Body of pancreas (tissue), 4 donors: ENCODE measurements at regions not wholly inside any gene's neighbourhood (a gene's known extent, or its start where the extent isn't known, plus 50 kb on each side); places are given as distances from the start of the nearest gene placed in this dataset.

Experiments used
- ATAC-seq: fragments of 150-250 bp; one replicate; pipeline ENCODE4 v1.9.1; 2016
- DNase-seq, 4 donors: peaks; one replicate each; pipeline ENCODE4 v3.0.0-alpha.2; 2019
- H3K27ac ChIP-seq, 4 donors: fragments of 200-600 bp; sonication (generic); 1 replicate in 3 of 4; 2 replicates in 1 of 4; pipeline versions ENCODE4 v1.5.1 to v1.6.1; 2016 to 2019; ENCODE audit warnings: mild to moderate bottlenecking in 1 of 4, mixed read lengths in 1 of 4, moderate library complexity in 1 of 4
- H3K27me3 ChIP-seq, 2 donors: fragments of 200-600 bp; sonication (generic); one replicate each; pipeline ENCODE4 v1.6.0; 2016; ENCODE audit warnings: mild to moderate bottlenecking in 1 of 2
- H3K36me3 ChIP-seq, 2 donors: fragments of 200-600 bp; sonication (generic); replicated peaks in 1 of 2; 2 replicates each; pipeline ENCODE4 v1.5.1; 2016; ENCODE audit warnings: low read depth in 2 of 2; ENCODE audit not compliant: insufficient read depth in 1 of 2
- H3K4me1 ChIP-seq: fragments of 200-600 bp; sonication (generic); one replicate; pipeline ENCODE4 v1.6.0; 2016
- H3K4me3 ChIP-seq, 2 donors: fragments of 200-600 bp; sonication (generic); 1 replicate in 1 of 2; 2 replicates in 1 of 2; pipeline ENCODE4 v1.5.1; 2016 to 2019
- H3K9me3 ChIP-seq, 3 donors: fragments of 200-600 bp; sonication (generic); 1 replicate in 2 of 3; 2 replicates in 1 of 3; pipeline ENCODE4 v1.5.1; 2016
- POLR2A ChIP-seq, 3 donors: fragments of 450-650 bp; IDR thresholded peaks; one replicate each; pipeline ENCODE4 v1.6.1; 2016; ENCODE audit warnings: antibody characterized with exemption in 3 of 3, mild to moderate bottlenecking in 2 of 3
- WGBS, 2 donors: methylation state at CpG; one replicate each; pipeline ENCODE4 v1.1.5; 2017; 5-methylcytosine and 5-hydroxymethylcytosine counted together
- intact Hi-C: fragments of 100-400 bp; cut with DNase I; formaldehyde crosslinking; loops from one replicate; pipeline ENCODE4 v1.15.1; 2023
- TF ChIP-seq, protein P1 (sequence below), 7 experiments: fragments of 450-650 bp in 4 of 7; fragments of 200-600 bp in 3 of 7; sonication (generic) in 3 of 7; IDR thresholded peaks; one replicate each; pipeline ENCODE4 v1.5.1; 2016 to 2019; ENCODE audit warnings: antibody characterized with exemption in 7 of 7

DNA sequence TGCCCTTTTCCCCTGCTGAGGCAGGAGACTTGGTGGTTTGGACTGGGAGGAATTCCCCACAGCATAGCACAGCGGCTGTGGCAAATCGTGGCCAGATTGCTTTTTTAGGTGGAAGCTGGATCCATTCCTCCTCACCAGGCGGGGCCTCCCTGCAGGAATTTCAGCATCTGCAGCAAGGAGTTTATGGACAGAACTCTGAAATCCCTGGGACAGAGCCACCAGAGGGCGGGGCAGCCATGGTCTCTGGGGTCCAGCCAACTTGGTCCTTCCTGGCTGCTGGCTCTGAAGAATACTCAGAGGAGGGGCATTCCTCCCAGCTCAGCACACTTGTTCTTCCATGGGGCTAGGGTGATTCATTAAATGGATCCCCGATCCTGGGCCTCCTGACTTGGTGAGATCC, 794.3 kb downstream of the SH3BGRL start:
- no peak for ATAC-seq
- Histone ChIP-seq H3K4me3 (no peak overlapping the region), H3K27me3 (no peaks in the 10 kb centered on the region), H3K9me3 (no peaks in the 10 kb centered on the region), H3K4me1 (no peaks in the 10 kb centered on the region), H3K27ac (no peak overlapping the region), H3K36me3 (no peaks in the 10 kb centered on the region)
- TF ChIP-seq, protein P1, sequence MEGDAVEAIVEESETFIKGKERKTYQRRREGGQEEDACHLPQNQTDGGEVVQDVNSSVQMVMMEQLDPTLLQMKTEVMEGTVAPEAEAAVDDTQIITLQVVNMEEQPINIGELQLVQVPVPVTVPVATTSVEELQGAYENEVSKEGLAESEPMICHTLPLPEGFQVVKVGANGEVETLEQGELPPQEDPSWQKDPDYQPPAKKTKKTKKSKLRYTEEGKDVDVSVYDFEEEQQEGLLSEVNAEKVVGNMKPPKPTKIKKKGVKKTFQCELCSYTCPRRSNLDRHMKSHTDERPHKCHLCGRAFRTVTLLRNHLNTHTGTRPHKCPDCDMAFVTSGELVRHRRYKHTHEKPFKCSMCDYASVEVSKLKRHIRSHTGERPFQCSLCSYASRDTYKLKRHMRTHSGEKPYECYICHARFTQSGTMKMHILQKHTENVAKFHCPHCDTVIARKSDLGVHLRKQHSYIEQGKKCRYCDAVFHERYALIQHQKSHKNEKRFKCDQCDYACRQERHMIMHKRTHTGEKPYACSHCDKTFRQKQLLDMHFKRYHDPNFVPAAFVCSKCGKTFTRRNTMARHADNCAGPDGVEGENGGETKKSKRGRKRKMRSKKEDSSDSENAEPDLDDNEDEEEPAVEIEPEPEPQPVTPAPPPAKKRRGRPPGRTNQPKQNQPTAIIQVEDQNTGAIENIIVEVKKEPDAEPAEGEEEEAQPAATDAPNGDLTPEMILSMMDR (IDR thresholded peaks at IDR 0.05), result no peak
- no peak for TF ChIP-seq POLR2A (IDR thresholded peaks at IDR 0.05)
- intact Hi-C loops, result no loop called here
- no peak for DNase-seq
- WGBS, 2 donors, result 71 to 80% methylated on average over 1 to 2 of the region's 5 CpGs

DNA sequence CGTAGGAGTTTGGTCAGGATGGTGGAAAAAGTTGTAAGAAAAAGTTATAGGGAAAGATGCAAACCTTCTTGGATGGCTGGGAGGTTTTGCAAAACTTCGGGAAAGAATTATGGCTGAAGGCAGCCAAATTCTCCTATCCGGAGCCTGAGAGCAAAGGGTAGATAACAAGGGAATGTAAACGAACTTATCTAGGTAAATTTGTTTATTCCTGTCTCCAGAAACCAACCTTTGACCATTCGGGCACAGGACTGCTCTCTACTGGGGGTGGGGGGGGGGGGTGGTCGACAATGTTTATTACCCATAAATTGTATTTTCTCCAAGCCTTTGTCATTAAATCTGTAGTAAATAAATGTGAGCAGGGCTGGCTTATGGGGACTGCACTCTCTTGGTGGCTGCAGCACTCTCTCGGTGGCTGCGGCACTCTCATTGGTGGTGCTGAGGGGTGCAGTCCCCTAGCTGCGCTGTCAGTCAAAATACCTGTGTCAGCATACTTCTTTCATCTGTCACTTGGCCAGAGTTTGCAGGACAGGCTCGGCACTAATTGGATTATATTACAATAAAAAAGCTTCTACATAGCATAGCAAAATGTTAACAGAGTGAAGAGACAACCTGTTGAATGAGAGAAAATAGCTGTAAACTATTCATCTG, 827.8 kb downstream of the SH3BGRL start:
- Histone ChIP-seq H3K27ac (no peak overlapping the region), H3K4me3 (no peak overlapping the region), H3K9me3 (no peaks in the 10 kb centered on the region), H3K27me3 (no peaks in the 10 kb centered on the region), H3K36me3 (no peaks in the 10 kb centered on the region), H3K4me1 (no peaks in the 10 kb centered on the region)
- ATAC-seq (no peak), DNase-seq (no peak)
- no peak for TF ChIP-seq POLR2A (IDR thresholded peaks at IDR 0.05)
- TF ChIP-seq, protein P1 (IDR thresholded peaks at IDR 0.05), result no peak
- WGBS, 2 donors, result 24 to 29% methylated on average over 6 to 8 of the region's 10 CpGs
- intact Hi-C loops, result no loop called here

DNA sequence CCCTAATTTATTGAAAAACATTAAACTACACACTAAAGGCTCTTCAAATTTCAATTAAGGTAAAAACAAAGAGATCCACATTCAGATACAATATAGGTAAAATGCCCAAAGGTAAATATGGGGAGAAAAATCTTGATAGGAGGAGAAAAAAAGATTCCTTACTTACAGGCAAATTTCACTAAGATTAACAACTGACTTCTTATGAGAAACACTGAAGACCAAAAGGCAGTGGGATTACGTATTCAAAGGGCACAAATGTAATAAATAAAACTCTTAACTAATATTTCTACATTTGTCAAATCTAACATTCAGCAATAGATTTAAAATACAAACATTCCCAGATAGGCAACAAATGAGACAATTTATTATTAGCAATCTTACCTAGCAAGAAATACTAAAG, 829.3 kb downstream of the SH3BGRL start:
- Histone ChIP-seq H3K4me1 (no peaks in the 10 kb centered on the region), H3K4me3 (no peak overlapping the region), H3K27ac (no peak overlapping the region), H3K9me3 (no peaks in the 10 kb centered on the region), H3K27me3 (no peaks in the 10 kb centered on the region), H3K36me3 (no peaks in the 10 kb centered on the region)
- 35 to 57% methylated on average over 1 of the region's 1 CpG for WGBS, 2 donors
- ATAC-seq (no peak), DNase-seq (no peak)
- intact Hi-C loops, result no loop called here
- TF ChIP-seq, protein P1 (IDR thresholded peaks at IDR 0.05), result no peak
- TF ChIP-seq POLR2A (IDR thresholded peaks at IDR 0.05), result no peak

DNA sequence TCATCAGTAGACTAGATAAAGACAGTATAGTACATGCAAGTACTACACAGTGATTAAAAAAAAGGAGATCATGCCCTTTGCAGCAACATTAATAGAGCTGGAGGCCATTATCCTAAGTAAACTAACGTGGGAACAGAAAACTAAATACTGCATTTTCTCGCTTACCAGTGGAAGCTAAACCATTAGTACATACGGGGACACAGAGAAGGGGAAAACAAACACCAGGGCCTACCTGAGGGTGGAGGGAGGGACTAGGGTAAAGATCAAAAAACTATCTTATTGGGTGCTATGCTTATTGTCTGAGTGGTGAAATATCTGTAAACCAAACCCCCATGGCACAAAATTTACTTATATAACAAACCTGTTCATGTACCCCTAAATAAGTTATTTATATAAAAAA, 836.9 kb downstream of the SH3BGRL start:
- Histone ChIP-seq H3K9me3 (no peaks in the 10 kb centered on the region), H3K27me3 (no peaks in the 10 kb centered on the region), H3K4me3 (no peak overlapping the region), H3K27ac (no peak overlapping the region), H3K4me1 (no peaks in the 10 kb centered on the region), H3K36me3 (no peaks in the 10 kb centered on the region)
- DNase-seq, result no peak
- TF ChIP-seq POLR2A (IDR thresholded peaks at IDR 0.05), result no peak
- TF ChIP-seq, protein P1 (IDR thresholded peaks at IDR 0.05), result no peak
- intact Hi-C loops, result no loop called here
- ATAC-seq, result no peak
- 42 to 44% methylated on average over 3 of the region's 3 CpGs for WGBS, 2 donors

DNA sequence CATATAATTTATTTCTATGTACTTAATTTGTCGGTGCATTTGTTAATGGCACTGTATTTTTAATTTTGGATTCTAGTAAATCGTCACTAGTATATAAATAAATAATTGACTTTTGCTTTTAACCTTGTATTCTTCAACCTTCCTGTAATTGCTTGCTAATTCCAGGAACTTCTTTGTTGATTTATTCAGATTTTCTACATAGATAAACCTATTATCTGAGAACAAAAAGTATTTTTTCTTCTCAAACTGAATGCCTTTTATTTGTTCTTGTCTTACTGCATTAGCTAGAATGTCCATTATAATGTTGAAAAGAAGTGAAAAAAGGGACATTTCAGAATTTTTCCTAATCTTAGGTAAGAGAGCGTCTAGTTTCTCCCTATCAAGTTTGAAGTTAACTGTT, 839.1 kb downstream of the SH3BGRL start:
- no peak overlapping the region for H3K4me3 ChIP-seq
- H3K36me3 ChIP-seq, result no peaks in the 10 kb centered on the region
- H3K27me3 ChIP-seq, result no peaks in the 10 kb centered on the region
- DNase-seq (no peak), ATAC-seq (no peak)
- no peaks in the 10 kb centered on the region for H3K4me1 ChIP-seq
- TF ChIP-seq POLR2A (IDR thresholded peaks at IDR 0.05), result no peak
- TF ChIP-seq, protein P1 (IDR thresholded peaks at IDR 0.05), result no peak
- WGBS, 2 donors, result 46 to 64% methylated on average over 3 of the region's 3 CpGs
- intact Hi-C loops, result no loop called here
- no peaks in the 10 kb centered on the region for H3K9me3 ChIP-seq
- no peak overlapping the region for H3K27ac ChIP-seq
